H54 (cell line): ENCODE measurements at regions not wholly inside any gene's neighbourhood (a gene's known extent, or its start where the extent isn't known, plus 50 kb on each side); places are given as distances from the start of the nearest gene placed in this dataset.

ENCODE experiments used
- DNase-seq: peaks from one replicate; pipeline ENCODE4 v3.0.0; 2011; ENCODE audit warnings: low spot score, mixed read lengths; ENCODE audit not compliant: insufficient read length
- FAIRE-seq: peaks from 3 replicates; lab custom pipeline; 2011; peaks lifted over from hg19 to GRCh38; lab: Jason Lieb, UNC
- POLR2A ChIP-seq: IDR thresholded peaks from 2 replicates; pipeline ENCODE4 v1.6.1; 2011; ENCODE audit warnings: low read depth, mild to moderate bottlenecking, low read length

DNA sequence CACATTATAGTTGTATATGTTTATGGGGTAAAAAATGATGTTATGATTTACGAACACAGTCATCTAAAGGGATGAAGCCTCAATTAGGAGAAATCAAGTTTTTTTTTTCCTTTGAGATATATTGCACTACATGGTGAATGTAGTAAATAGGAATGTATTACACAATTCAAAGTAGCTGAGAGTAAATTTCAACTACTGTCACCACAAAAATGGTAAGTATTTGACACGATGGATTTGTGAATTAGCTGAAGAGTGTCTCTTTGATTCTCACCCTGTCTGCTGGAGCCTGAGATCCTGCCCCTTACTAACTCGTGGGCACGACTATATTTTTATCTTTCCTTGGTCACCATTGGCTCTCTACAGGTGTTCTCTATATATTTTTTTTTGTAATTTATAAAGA is 540.4 kb upstream of the DSEL start:
- FAIRE-seq (no peak), DNase-seq (no peak)
- no peak for TF ChIP-seq POLR2A

DNA sequence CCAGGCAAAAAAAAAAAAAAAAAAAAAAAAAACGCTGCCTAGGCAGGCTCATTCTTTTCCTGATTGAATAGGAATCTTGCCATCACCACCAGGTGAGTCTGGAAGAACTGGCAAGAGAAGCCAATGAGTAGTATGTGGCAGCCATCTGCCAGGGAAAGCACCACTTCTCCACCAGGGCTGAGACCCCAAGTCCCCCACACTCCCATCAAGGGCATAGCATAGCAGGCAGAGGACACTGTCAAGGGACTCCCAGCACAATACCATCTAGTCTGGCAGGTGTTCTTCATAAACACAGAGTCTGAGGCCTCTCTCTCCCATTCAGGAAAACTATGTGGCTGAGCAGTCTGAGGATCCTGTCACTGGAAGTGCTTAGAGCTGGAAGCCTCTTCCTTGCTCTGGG is 538.1 kb upstream of the DSEL start:
- FAIRE-seq (no peak), DNase-seq (no peak)
- TF ChIP-seq POLR2A, result no peak

DNA sequence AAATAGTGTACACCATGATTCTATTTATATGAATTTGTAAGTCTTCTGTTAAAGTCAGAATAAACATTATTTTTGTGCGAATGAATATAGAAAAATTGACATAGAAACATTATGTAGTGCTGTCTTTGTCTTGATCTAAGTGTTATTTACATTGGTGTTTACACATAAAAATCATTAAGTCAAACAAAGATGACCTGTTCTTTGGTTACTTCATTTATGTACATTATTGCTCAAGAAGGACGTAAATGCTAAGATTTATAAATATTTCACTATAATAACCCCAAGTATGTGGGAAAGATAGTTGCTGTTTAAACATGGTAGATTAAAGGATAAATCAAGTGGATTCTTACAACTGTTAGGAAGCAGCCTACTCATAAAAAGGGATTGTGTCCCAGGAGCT is 536.8 kb upstream of the DSEL start:
- no peak for TF ChIP-seq POLR2A
- FAIRE-seq, result no peak
- no peak for DNase-seq

DNA sequence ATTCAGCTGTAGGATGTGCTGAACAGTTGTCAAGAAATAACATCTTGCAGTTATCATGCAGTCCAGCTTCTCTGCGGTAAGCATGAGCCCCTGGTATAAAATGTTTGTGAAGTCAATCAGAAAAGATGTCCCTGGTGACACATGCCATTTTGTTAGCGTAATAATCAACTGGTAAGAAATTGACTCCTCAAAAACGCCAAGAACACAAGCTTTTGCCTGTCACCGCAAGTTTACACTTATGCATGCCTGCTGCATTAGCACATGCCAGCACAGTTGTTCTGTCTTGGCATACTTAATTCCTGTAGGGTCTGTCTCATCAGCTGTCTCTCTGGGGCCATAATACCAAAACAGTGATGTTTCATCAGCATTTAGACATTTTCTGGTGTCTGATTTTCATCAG is 524.8 kb upstream of the DSEL start:
- DNase-seq (no peak), FAIRE-seq (no peak)
- TF ChIP-seq POLR2A, result no peak

- FAIRE-seq, result no peak
- no peak for DNase-seq
- TF ChIP-seq POLR2A, result no peak
Measured at GRCh38 chr18:68040198-68040597, 523.7 kb upstream of the DSEL start.

DNA sequence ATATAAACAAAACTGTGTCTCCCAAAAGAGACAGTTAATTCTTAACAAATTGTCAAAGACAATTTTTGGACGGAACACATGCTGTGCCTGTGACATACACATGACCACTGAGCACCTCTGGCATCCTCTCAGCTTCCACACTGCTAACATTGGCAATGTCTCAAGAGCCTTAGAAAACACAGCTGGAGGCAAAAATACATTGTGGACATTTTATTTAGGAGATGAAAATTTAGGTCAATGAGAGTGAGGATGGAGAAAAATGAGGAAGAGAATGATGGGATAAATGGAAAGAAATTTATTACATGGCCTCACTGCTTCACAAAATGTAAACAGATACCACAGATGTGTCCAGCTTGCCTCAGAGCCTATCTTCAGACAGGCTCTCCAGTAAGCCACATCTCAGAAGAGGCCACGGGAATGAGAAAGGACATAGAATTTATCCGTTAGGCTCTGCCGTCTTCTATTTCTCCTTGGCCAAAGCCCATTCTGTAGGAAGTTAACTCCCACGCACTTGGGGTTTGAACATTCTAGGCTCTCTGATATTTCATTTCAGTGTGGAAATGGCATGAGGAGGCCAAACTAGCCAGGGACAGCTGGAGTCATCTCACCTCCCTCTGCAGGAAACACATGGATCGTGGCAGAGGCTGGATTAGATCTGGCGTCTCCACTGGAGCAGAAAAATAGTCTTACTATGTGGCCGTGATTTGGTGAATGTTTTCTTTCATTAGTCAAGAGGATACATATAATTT is 519.4 kb upstream of the DSEL start:
- DNase-seq (no peak), FAIRE-seq (no peak)
- TF ChIP-seq POLR2A, result no peak

GRCh38 chr18:68034296-68034695 is 517.8 kb upstream of the DSEL start:
- DNase-seq (no peak), FAIRE-seq (no peak)
- TF ChIP-seq POLR2A, result no peak

GRCh38 chr18:68033466-68033865 is 516.9 kb upstream of the DSEL start:
- FAIRE-seq, result no peak
- no peak for DNase-seq
- no peak for TF ChIP-seq POLR2A

DNA sequence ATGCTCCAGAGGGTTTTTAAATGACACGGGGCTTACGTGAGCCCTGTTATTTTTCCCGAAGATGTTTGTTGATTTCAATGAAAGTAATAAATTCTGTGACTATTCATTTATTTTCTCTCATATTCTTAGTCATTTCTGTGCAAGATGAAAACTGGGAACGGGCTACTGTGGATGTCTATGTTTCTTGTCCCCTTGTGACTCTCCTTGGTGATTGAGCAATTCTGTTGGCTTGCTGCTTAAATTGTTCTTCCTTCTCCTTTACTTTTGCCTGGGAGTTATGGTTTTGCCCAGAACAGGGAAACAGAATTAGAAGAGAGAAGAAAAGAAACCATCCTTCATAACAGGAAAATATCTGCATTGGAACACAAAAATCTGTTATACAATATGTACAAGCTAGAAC is 508.2 kb upstream of the DSEL start:
- TF ChIP-seq POLR2A, result no peak
- DNase-seq (no peak), FAIRE-seq (no peak)

DNA sequence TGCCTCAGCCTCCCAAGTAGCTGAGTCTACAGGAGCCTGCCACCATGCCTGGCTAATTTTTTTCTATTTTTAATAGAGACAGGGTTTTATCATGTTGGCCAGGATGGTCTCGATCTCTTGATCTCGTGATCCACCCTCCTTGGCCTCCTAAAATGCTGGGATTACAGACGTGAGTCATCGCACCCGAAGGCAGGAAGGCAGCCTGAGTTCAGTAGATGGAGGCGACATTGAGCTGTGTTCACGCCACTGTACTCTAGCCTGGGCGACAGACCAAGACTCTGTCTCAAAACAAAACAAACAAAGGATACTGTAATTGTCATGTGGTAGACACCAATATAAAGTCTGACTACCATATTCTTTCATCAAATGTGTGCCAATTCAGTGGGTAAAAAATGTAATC is 500.9 kb upstream of the DSEL start:
- FAIRE-seq (no peak), DNase-seq (no peak)
- no peak for TF ChIP-seq POLR2A

DNA sequence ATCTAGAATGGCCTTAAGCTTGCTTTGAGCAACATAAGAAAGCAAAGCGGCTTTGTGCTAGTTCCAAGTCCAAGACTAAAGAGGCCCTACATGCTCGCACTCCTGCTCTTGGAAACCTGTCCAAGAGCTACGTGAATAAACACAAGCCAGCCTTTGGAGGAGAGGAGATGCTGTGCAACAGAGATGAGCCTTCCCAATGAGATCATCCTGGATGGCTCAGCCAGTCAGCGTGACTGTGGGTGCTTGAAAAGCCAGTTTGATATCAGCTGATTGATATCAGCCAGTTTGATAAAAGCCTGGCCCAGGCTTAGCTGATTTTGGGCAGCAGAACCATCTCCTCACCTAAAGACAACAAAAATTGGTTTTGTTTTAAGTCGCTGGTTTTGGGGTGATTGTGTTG is 481.0 kb upstream of the DSEL start:
- DNase-seq (no peak), FAIRE-seq (no peak)
- TF ChIP-seq POLR2A, result no peak

DNA sequence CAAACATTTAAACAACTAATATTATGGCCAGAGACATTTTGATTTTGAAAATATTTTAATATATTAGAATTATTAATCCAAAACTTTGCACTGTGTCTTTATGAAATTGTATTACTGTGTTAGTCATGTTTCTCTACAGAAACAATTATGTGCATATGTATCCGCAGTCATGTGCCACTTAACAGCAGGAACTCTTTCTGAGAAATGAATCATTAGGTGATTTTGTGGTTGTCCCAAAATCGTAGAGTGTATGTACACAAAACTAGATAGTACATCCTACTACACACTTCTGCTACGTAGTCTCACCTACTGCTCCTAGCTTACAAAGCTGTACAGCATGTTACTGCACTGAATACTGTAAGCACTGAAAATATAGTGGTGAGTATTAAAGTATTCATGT is 479.2 kb upstream of the DSEL start:
- FAIRE-seq, result no peak
- TF ChIP-seq POLR2A, result no peak
- no peak for DNase-seq

DNA sequence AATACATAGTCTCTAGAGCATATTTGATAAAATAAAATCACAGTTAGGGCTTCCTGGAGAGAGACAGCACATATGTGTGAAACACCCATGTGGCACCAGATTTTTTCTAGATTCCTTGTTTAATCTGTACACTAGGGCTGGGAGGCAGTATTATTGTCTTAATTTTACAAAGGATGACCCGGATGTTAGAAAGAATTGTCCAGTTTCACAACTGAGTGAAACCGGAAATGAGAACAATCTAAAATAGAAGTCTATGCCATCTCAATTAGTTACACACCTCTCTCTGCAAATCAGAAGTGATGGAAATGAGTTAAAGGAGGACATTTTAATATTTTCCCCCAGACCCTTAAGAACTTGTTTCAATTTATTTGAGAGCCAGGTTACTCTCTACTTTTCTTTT is 463.7 kb upstream of the DSEL start:
- no peak for TF ChIP-seq POLR2A
- FAIRE-seq (no peak), DNase-seq (no peak)

GRCh38 chr18:67977067-67977616 is 460.6 kb upstream of the DSEL start:
- no peak for FAIRE-seq
- TF ChIP-seq POLR2A, result no peak

DNA sequence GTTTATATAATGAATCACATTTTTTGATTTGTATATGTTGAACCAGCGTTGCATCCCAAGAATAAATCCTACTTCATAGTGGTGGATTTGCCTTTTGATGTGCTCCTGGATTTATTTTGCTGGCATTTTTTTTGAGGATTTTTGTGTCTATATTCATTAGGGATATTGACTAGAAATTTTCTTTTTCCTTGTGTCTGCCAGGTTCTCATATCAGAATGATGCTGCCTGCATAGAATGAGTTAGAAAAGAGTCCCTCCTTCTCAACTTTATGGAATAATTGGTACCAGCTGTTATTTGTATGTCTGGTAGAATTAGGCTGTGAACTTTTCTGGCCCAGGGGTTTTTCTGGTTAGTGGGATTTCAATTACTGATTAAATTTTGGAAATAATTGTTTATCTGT is 457.4 kb upstream of the DSEL start:
- FAIRE-seq, result no peak
- no peak for TF ChIP-seq POLR2A
- DNase-seq, result no peak

More at GRCh38 chr18:67977067-67977616, 460.6 kb upstream of the DSEL start:
- no peak for DNase-seq

- TF ChIP-seq POLR2A, result no peak
- DNase-seq, result no peak
- FAIRE-seq, result no peak
Measured at GRCh38 chr18:67969458-67969857, 452.9 kb upstream of the DSEL start.
